ENCODE measurements at regions not wholly inside any gene's neighbourhood (a gene's known extent, or its start where the extent isn't known, plus 50 kb on each side); places are given as distances from the start of the nearest gene placed in this dataset.

- TF ChIP-seq EZH2phosphoT487 (IDR thresholded peaks at IDR 0.05; ENCODE audit: insufficient read depth, low read depth): no peak
- TF ChIP-seq EZH2 (IDR thresholded peaks at IDR 0.05; ENCODE audit: insufficient read depth, poor library complexity, severe bottlenecking): no peak
These were observed 397.2 kb upstream of the USP15 start for GRCh38 chr12:61862986-61863385.
